ENCODE measurements at regions not wholly inside any gene's neighbourhood (a gene's known extent, or its start where the extent isn't known, plus 50 kb on each side); places are given as distances from the start of the nearest gene placed in this dataset.

- H3K4me1 ChIP-seq (ENCODE audit: control insufficient read depth, insufficient read depth, low read length): no peaks in the 10 kb centered on the region
- no peaks in the 10 kb centered on the region for H3K36me3 ChIP-seq (ENCODE audit: control insufficient read depth, insufficient read depth, low read length)
- peaks cover 2% of the 10 kb centered on the region; the same call in 1 of the 2 replicates for H3K9me3 ChIP-seq (ENCODE audit: control insufficient read depth, insufficient read depth, low read depth, low read length)
- H3K4me3 ChIP-seq (ENCODE audit: low read depth, low read length): no peak overlapping the region
- no peak overlapping the region for H3K27ac ChIP-seq (ENCODE audit: low read depth, low read length)
- no peak overlapping the region for H3K9ac ChIP-seq (ENCODE audit: low read length)
- H3K27me3 ChIP-seq (ENCODE audit: control insufficient read depth, insufficient read depth, low read length): peaks cover 9% of the 10 kb centered on the region; the same call in 1 of the 2 replicates
Measured at GRCh38 chr5:2904956-2905355, 153.5 kb upstream of the IRX2 start.

DNA sequence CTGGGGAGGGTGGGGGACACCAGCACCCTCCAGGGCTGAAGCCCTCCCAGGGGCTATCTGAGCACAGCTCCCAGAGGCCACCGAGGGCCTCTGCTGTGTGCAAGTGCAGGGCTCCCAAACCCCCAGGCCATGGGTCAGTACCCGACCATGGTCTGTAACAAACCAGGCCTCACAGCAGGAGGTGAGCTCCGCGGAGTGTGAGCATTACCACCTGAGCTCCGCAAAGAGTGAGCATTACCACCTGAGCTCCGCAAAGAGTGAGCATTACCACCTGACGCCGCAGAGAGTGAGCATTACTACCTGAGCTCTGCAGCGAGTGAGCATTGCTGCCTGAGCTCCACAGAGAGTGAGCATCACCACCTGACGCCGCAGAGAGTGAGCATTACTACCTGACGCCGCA lies 152.9 kb upstream of the IRX2 start:
- H3K4me1 ChIP-seq (ENCODE audit: control insufficient read depth, insufficient read depth, low read length): no peaks in the 10 kb centered on the region
- no peak overlapping the region for H3K4me3 ChIP-seq (ENCODE audit: low read depth, low read length)
- peaks cover 9% of the 10 kb centered on the region; the same call in 1 of the 2 replicates for H3K27me3 ChIP-seq (ENCODE audit: control insufficient read depth, insufficient read depth, low read length)
- peaks cover 2% of the 10 kb centered on the region; the same call in 1 of the 2 replicates for H3K9me3 ChIP-seq (ENCODE audit: control insufficient read depth, insufficient read depth, low read depth, low read length)
- H3K9ac ChIP-seq (ENCODE audit: low read length): no peak overlapping the region
- no peaks in the 10 kb centered on the region for H3K36me3 ChIP-seq (ENCODE audit: control insufficient read depth, insufficient read depth, low read length)
- H3K27ac ChIP-seq (ENCODE audit: low read depth, low read length): no peak overlapping the region

- H3K9me3 ChIP-seq (ENCODE audit: control insufficient read depth, insufficient read depth, low read depth, low read length): peaks cover 2% of the 10 kb centered on the region; the same call in 1 of the 2 replicates
- no peak overlapping the region for H3K9ac ChIP-seq (ENCODE audit: low read length)
- H3K36me3 ChIP-seq (ENCODE audit: control insufficient read depth, insufficient read depth, low read length): no peaks in the 10 kb centered on the region
- no peak overlapping the region for H3K27ac ChIP-seq (ENCODE audit: low read depth, low read length)
- no peaks in the 10 kb centered on the region for H3K4me1 ChIP-seq (ENCODE audit: control insufficient read depth, insufficient read depth, low read length)
- peaks cover 9% of the 10 kb centered on the region; the same call in 1 of the 2 replicates for H3K27me3 ChIP-seq (ENCODE audit: control insufficient read depth, insufficient read depth, low read length)
- H3K4me3 ChIP-seq (ENCODE audit: low read depth, low read length): no peak overlapping the region
Measured at GRCh38 chr5:2903451-2904395, 152.2 kb upstream of the IRX2 start.

GRCh38 chr5:2902742-2903297 lies 151.3 kb upstream of the IRX2 start:
- peaks cover 2% of the 10 kb centered on the region; the same call in 1 of the 2 replicates for H3K9me3 ChIP-seq (ENCODE audit: control insufficient read depth, insufficient read depth, low read depth, low read length)

GRCh38 chr5:2902186-2902585 lies 150.7 kb upstream of the IRX2 start:
- H3K4me3 ChIP-seq (ENCODE audit: low read depth, low read length): no peak overlapping the region
- no peak overlapping the region for H3K9ac ChIP-seq (ENCODE audit: low read length)
- H3K4me1 ChIP-seq (ENCODE audit: control insufficient read depth, insufficient read depth, low read length): no peaks in the 10 kb centered on the region
- peaks cover 2% of the 10 kb centered on the region; the same call in 1 of the 2 replicates for H3K9me3 ChIP-seq (ENCODE audit: control insufficient read depth, insufficient read depth, low read depth, low read length)
- H3K27ac ChIP-seq (ENCODE audit: low read depth, low read length): no peak overlapping the region
- no peaks in the 10 kb centered on the region for H3K36me3 ChIP-seq (ENCODE audit: control insufficient read depth, insufficient read depth, low read length)
- H3K27me3 ChIP-seq (ENCODE audit: control insufficient read depth, insufficient read depth, low read length): peaks cover 9% of the 10 kb centered on the region; the same call in 1 of the 2 replicates

More at GRCh38 chr5:2902742-2903297, 151.3 kb upstream of the IRX2 start:
- Histone ChIP-seq H3K27me3 (ENCODE audit: control insufficient read depth, insufficient read depth, low read length) (peaks cover 9% of the 10 kb centered on the region; the same call in 1 of the 2 replicates), H3K27ac (ENCODE audit: low read depth, low read length) (no peak overlapping the region), H3K36me3 (ENCODE audit: control insufficient read depth, insufficient read depth, low read length) (no peaks in the 10 kb centered on the region), H3K4me3 (ENCODE audit: low read depth, low read length) (no peak overlapping the region), H3K4me1 (ENCODE audit: control insufficient read depth, insufficient read depth, low read length) (no peaks in the 10 kb centered on the region), H3K9ac (ENCODE audit: low read length) (no peak overlapping the region)

DNA sequence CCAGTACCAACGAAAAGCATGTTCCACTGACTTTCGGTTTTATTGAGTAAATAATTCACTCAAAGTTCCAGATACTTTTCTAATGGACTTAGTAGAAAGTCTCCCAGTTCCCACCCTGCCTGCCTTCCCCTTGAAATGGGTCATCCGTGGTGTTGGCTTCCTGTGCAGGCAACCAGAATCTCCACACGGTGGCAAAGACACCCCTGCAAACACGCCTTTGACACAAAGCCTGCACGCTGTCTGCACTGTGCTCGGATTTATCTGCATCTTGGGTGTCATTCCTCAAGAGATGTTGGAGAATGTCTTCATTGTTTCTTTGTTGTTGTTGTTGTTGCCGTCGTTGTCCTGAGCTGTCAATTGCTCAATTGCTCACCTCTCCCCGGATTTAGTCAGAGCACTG lies 150.0 kb upstream of the IRX2 start:
- Histone ChIP-seq H3K9ac (ENCODE audit: low read length) (no peak overlapping the region), H3K9me3 (ENCODE audit: control insufficient read depth, insufficient read depth, low read depth, low read length) (peaks cover 2% of the 10 kb centered on the region; the same call in 1 of the 2 replicates), H3K4me3 (ENCODE audit: low read depth, low read length) (no peak overlapping the region), H3K27ac (ENCODE audit: low read depth, low read length) (no peak overlapping the region), H3K4me1 (ENCODE audit: control insufficient read depth, insufficient read depth, low read length) (no peaks in the 10 kb centered on the region), H3K27me3 (ENCODE audit: control insufficient read depth, insufficient read depth, low read length) (peaks cover 9% of the 10 kb centered on the region; the same call in 1 of the 2 replicates), H3K36me3 (ENCODE audit: control insufficient read depth, insufficient read depth, low read length) (no peaks in the 10 kb centered on the region)

- H3K36me3 ChIP-seq (ENCODE audit: control insufficient read depth, insufficient read depth, low read length): no peaks in the 10 kb centered on the region
- peaks cover 9% of the 10 kb centered on the region; the same call in 1 of the 2 replicates for H3K27me3 ChIP-seq (ENCODE audit: control insufficient read depth, insufficient read depth, low read length)
- no peak overlapping the region for H3K27ac ChIP-seq (ENCODE audit: low read depth, low read length)
- H3K9ac ChIP-seq (ENCODE audit: low read length): no peak overlapping the region
- peaks cover 2% of the 10 kb centered on the region; the same call in 1 of the 2 replicates for H3K9me3 ChIP-seq (ENCODE audit: control insufficient read depth, insufficient read depth, low read depth, low read length)
- H3K4me3 ChIP-seq (ENCODE audit: low read depth, low read length): no peak overlapping the region
- no peaks in the 10 kb centered on the region for H3K4me1 ChIP-seq (ENCODE audit: control insufficient read depth, insufficient read depth, low read length)
Measured at GRCh38 chr5:2901096-2901495, 149.6 kb upstream of the IRX2 start.

DNA sequence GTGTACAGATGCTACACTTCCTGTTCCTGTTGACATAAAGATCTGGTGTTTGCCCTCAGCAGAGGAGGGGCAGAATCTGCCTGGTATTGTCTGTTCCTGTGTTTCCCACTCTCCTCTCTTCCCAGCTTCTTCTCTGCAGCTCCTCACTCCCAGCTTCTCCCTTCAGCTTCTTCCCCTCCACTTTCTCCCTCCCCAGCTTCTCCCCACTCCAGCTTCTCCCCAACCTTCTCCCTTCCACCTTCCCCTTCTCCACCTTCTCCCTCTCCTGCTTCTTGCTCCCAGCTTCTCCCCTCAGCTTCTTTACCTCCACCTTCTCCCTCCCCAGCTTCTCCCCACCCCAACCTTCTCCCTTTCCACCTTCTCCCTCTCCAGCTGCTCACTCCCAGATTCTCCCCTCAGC lies 148.9 kb upstream of the IRX2 start:
- Histone ChIP-seq H3K4me1 (ENCODE audit: control insufficient read depth, insufficient read depth, low read length) (no peaks in the 10 kb centered on the region), H3K36me3 (ENCODE audit: control insufficient read depth, insufficient read depth, low read length) (no peaks in the 10 kb centered on the region), H3K27me3 (ENCODE audit: control insufficient read depth, insufficient read depth, low read length) (peaks cover 2% of the 10 kb centered on the region; the same call in 1 of the 2 replicates), H3K4me3 (ENCODE audit: low read depth, low read length) (no peak overlapping the region), H3K27ac (ENCODE audit: low read depth, low read length) (no peak overlapping the region), H3K9ac (ENCODE audit: low read length) (no peak overlapping the region), H3K9me3 (ENCODE audit: control insufficient read depth, insufficient read depth, low read depth, low read length) (peaks cover 2% of the 10 kb centered on the region; the same call in 1 of the 2 replicates)

DNA sequence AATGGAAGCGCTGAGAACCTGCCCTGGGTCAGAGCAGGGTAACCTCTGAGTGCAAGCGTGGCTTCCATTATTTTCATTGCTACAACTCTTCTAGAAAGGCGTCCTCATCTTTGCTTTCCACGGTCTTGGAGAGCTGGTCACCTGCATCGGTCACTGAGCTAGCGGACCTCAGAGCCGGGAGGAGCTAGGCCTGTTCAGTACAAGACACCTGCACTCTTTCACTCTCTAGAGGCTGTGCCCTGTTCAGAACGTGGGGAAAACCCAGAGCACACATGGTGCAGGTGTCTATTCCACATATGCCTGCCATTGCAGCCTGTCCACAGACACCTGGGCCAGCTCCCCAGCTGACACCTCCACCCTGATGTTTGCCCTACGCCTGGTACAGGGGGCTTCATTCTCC lies 147.8 kb upstream of the IRX2 start:
- Histone ChIP-seq H3K27me3 (ENCODE audit: control insufficient read depth, insufficient read depth, low read length) (no peaks in the 10 kb centered on the region), H3K27ac (ENCODE audit: low read depth, low read length) (no peak overlapping the region), H3K9me3 (ENCODE audit: control insufficient read depth, insufficient read depth, low read depth, low read length) (peaks cover 2% of the 10 kb centered on the region; the same call in 1 of the 2 replicates), H3K9ac (ENCODE audit: low read length) (no peak overlapping the region), H3K4me1 (ENCODE audit: control insufficient read depth, insufficient read depth, low read length) (no peaks in the 10 kb centered on the region), H3K4me3 (ENCODE audit: low read depth, low read length) (no peak overlapping the region), H3K36me3 (ENCODE audit: control insufficient read depth, insufficient read depth, low read length) (no peaks in the 10 kb centered on the region)

GRCh38 chr5:2898661-2899060 lies 147.2 kb upstream of the IRX2 start:
- no peaks in the 10 kb centered on the region for H3K36me3 ChIP-seq (ENCODE audit: control insufficient read depth, insufficient read depth, low read length)
- peaks cover 2% of the 10 kb centered on the region; the same call in 1 of the 2 replicates for H3K9me3 ChIP-seq (ENCODE audit: control insufficient read depth, insufficient read depth, low read depth, low read length)
- no peak overlapping the region for H3K9ac ChIP-seq (ENCODE audit: low read length)
- no peak overlapping the region for H3K27ac ChIP-seq (ENCODE audit: low read depth, low read length)
- no peaks in the 10 kb centered on the region for H3K27me3 ChIP-seq (ENCODE audit: control insufficient read depth, insufficient read depth, low read length)
- no peak overlapping the region for H3K4me3 ChIP-seq (ENCODE audit: low read depth, low read length)
- H3K4me1 ChIP-seq (ENCODE audit: control insufficient read depth, insufficient read depth, low read length): no peaks in the 10 kb centered on the region
